SK-N-MC (cell line): ENCODE measurements at regions not wholly inside any gene's neighbourhood (a gene's known extent, or its start where the extent isn't known, plus 50 kb on each side); places are given as distances from the start of the nearest gene placed in this dataset.

Source experiments
- EZH2 ChIP-seq: fragments of 200-600 bp; sonication (generic); IDR thresholded peaks from one replicate; pipeline ENCODE4 v1.6.1; 2017; ENCODE audit warnings: antibody characterized with exemption
- FOXP2 ChIP-seq: optimal IDR thresholded peaks from 2 replicates; pipeline ENCODE3; 2011; ENCODE audit warnings: mild to moderate bottlenecking, moderate library complexity; ENCODE audit not compliant: insufficient read depth; ENCODE audit errors: extremely low read length, control extremely low read depth
- POLR2AphosphoS5 ChIP-seq: IDR thresholded peaks from 2 replicates; pipeline ENCODE4 v1.6.1; 2012; ENCODE audit warnings: mild to moderate bottlenecking, low read depth, low read length, borderline replicate concordance

DNA sequence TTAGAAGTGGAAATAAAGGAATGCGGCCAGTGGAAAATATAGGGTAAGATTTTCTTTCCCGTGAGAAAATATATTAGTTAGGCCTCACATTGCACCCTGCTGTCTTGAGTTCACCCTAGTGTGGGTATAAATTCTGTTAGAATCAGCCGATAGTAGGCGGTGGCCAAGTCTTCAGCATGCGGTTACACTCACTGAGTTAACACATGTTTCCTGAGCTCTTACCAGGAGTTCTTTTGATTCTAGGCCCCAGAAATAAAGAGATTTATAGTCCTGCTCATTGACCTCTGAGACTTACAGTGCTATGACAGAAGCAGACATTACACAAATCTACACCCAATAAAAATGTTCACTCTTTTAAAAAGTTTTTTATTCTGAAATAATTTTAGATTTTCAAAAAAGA lies 279.3 kb upstream of the LRRC7 start:
- TF ChIP-seq POLR2AphosphoS5 (no peak), EZH2 (no peak), FOXP2 (no peak)
